A549 (cell line): ENCODE measurements at regions not wholly inside any gene's neighbourhood (a gene's known extent, or its start where the extent isn't known, plus 50 kb on each side); places are given as distances from the start of the nearest gene placed in this dataset.

Source experiments
- CEBPB ChIP-seq, 2 experiments: fragments of >200 bp in 1 of 2; sonication (Bioruptor Twin) in 1 of 2; formaldehyde crosslinking in 1 of 2; IDR thresholded peaks; 2 replicates each; pipeline ENCODE4 v1.6.1; 2012 to 2016
- MAFK ChIP-seq: fragments of 450-650 bp; IDR thresholded peaks from 2 replicates; pipeline ENCODE4 v1.6.1; 2014; ENCODE audit not compliant: partially characterized antibody
- POLR2A ChIP-seq: IDR thresholded peaks from 2 replicates; pipeline ENCODE4 v1.6.1; 2012; ENCODE audit warnings: mild to moderate bottlenecking, low read length
- RAD21 ChIP-seq, 2 experiments: fragments of >200 bp in 1 of 2; sonication (Bioruptor Twin) in 1 of 2; formaldehyde crosslinking in 1 of 2; IDR thresholded peaks in 1 of 2; conservative IDR thresholded peaks in 1 of 2; 2 replicates in 1 of 2; 3 replicates in 1 of 2; pipeline ENCODE4 v1.6.1; 2012 to 2018; ENCODE audit warnings: inconsistent platforms in 1 of 2
- TF ChIP-seq, protein P1 (sequence below): fragments of >200 bp; sonication (Bioruptor Twin); formaldehyde crosslinking; IDR thresholded peaks from 3 replicates; pipeline ENCODE4 v1.5.1; 2016
- TF ChIP-seq, protein P2 (sequence below): IDR thresholded peaks from 2 replicates; pipeline ENCODE4 v1.6.1; 2012
- TF ChIP-seq, protein P3 (sequence below): fragments of 200-600 bp; sonication (generic); IDR thresholded peaks from 2 replicates; pipeline ENCODE4 v1.6.1; 2016; ENCODE audit warnings: antibody characterized with exemption, mild to moderate bottlenecking, moderate library complexity
- TF ChIP-seq, protein P4 (sequence below): IDR thresholded peaks from 2 replicates; pipeline ENCODE4 v1.6.1; 2012

DNA sequence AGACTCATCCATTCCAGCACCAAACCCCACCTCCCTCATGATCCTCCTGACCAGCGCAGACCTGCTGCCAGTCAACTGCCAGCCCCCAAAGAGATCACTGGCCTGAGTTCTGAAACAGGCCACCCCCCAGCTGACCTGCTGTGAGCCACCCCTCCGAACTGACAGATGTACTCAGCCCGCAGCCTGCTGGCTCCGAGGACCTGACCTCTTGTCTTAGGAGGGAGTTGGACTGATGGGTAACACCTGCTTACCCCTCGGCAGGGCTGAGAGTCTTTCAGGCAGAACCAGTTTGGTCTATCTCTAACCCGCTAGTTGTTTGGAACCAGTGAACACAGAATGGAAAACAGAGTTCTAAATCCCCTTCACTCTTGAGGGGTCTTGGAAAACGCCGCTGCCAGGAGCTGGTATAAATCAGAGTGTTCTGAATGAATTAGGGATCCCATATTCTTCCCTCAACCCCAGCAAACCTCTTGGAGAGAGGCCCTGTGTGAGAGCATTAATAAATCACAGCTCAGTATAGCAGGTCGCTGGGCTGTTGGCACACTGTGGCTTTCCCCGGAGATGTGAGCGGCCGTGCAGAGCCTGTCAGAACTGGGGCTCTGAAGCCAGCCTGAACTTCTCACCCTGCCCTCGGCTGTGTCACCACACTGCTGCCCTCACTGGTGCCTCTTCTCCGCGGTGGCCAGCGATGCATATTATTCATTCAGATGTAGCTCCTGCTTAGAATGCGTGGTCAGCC lies 165.1 kb upstream of the NCAM1 start:
- TF ChIP-seq, protein P1, sequence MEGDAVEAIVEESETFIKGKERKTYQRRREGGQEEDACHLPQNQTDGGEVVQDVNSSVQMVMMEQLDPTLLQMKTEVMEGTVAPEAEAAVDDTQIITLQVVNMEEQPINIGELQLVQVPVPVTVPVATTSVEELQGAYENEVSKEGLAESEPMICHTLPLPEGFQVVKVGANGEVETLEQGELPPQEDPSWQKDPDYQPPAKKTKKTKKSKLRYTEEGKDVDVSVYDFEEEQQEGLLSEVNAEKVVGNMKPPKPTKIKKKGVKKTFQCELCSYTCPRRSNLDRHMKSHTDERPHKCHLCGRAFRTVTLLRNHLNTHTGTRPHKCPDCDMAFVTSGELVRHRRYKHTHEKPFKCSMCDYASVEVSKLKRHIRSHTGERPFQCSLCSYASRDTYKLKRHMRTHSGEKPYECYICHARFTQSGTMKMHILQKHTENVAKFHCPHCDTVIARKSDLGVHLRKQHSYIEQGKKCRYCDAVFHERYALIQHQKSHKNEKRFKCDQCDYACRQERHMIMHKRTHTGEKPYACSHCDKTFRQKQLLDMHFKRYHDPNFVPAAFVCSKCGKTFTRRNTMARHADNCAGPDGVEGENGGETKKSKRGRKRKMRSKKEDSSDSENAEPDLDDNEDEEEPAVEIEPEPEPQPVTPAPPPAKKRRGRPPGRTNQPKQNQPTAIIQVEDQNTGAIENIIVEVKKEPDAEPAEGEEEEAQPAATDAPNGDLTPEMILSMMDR: no peak
- TF ChIP-seq CEBPB (IDR thresholded peaks at IDR 0.05): no peak
- TF ChIP-seq MAFK: no peak
- TF ChIP-seq POLR2A: no peak
- TF ChIP-seq, protein P2, sequence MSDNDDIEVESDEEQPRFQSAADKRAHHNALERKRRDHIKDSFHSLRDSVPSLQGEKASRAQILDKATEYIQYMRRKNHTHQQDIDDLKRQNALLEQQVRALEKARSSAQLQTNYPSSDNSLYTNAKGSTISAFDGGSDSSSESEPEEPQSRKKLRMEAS: no peak
- TF ChIP-seq RAD21 (conservative IDR thresholded peaks at IDR 0.05 in 1 of 2, IDR thresholded peaks at IDR 0.05 in 1 of 2): no peak
- TF ChIP-seq, protein P3, sequence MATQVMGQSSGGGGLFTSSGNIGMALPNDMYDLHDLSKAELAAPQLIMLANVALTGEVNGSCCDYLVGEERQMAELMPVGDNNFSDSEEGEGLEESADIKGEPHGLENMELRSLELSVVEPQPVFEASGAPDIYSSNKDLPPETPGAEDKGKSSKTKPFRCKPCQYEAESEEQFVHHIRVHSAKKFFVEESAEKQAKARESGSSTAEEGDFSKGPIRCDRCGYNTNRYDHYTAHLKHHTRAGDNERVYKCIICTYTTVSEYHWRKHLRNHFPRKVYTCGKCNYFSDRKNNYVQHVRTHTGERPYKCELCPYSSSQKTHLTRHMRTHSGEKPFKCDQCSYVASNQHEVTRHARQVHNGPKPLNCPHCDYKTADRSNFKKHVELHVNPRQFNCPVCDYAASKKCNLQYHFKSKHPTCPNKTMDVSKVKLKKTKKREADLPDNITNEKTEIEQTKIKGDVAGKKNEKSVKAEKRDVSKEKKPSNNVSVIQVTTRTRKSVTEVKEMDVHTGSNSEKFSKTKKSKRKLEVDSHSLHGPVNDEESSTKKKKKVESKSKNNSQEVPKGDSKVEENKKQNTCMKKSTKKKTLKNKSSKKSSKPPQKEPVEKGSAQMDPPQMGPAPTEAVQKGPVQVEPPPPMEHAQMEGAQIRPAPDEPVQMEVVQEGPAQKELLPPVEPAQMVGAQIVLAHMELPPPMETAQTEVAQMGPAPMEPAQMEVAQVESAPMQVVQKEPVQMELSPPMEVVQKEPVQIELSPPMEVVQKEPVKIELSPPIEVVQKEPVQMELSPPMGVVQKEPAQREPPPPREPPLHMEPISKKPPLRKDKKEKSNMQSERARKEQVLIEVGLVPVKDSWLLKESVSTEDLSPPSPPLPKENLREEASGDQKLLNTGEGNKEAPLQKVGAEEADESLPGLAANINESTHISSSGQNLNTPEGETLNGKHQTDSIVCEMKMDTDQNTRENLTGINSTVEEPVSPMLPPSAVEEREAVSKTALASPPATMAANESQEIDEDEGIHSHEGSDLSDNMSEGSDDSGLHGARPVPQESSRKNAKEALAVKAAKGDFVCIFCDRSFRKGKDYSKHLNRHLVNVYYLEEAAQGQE: no peak
- TF ChIP-seq, protein P4, sequence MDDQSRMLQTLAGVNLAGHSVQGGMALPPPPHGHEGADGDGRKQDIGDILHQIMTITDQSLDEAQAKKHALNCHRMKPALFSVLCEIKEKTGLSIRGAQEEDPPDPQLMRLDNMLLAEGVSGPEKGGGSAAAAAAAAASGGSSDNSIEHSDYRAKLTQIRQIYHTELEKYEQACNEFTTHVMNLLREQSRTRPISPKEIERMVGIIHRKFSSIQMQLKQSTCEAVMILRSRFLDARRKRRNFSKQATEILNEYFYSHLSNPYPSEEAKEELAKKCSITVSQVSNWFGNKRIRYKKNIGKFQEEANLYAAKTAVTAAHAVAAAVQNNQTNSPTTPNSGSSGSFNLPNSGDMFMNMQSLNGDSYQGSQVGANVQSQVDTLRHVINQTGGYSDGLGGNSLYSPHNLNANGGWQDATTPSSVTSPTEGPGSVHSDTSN: no peak
